Neural progenitor cell (in vitro differentiated cells): ENCODE measurements at regions not wholly inside any gene's neighbourhood (a gene's known extent, or its start where the extent isn't known, plus 50 kb on each side); places are given as distances from the start of the nearest gene placed in this dataset.

Experiments
- CTCF ChIP-seq: fragments of 200-600 bp; sonication (generic); IDR thresholded peaks from 2 replicates; pipeline ENCODE4 v1.5.1; 2017; ENCODE audit warnings: antibody characterized with exemption, mild to moderate bottlenecking
- EZH2 ChIP-seq: fragments of 200-600 bp; sonication (generic); IDR thresholded peaks from 2 replicates; pipeline ENCODE4 v1.6.1; 2017; ENCODE audit warnings: antibody characterized with exemption, mild to moderate bottlenecking, moderate library complexity
- EZH2phosphoT487 ChIP-seq: fragments of 200-600 bp; sonication (generic); IDR thresholded peaks from 2 replicates; pipeline ENCODE4 v1.6.1; 2017; ENCODE audit warnings: antibody characterized with exemption

GRCh38 chr3:34865346-34865745 is 774.0 kb upstream of the ARPP21 start:
- TF ChIP-seq CTCF (no peak), EZH2 (no peak), EZH2phosphoT487 (no peak)
